SK-N-SH treated with all-trans-retinoic acid at 6 μM for 48 hours (cell line): ENCODE measurements at regions not wholly inside any gene's neighbourhood (a gene's known extent, or its start where the extent isn't known, plus 50 kb on each side); places are given as distances from the start of the nearest gene placed in this dataset.

ENCODE experiments used
- BACH2 ChIP-seq: fragments of 250-450 bp; sonication (Bioruptor Pico); IDR thresholded peaks from 2 replicates; pipeline ENCODE4 v1.9.0; 2021; ENCODE audit warnings: mild to moderate bottlenecking, borderline replicate concordance
- CSRNP3 ChIP-seq: fragments of 250-450 bp; sonication (Bioruptor Pico); IDR thresholded peaks from 2 replicates; pipeline ENCODE4 v1.5.1; 2021; ENCODE audit warnings: mild to moderate bottlenecking, moderate library complexity
- ISL1 ChIP-seq: fragments of 250-450 bp; sonication (Bioruptor Pico); IDR thresholded peaks from 2 replicates; pipeline ENCODE4 v2.1.2; 2022; ENCODE audit warnings: mild to moderate bottlenecking, moderate library complexity
- PPARA ChIP-seq: fragments of 250-450 bp; sonication (Bioruptor Pico); IDR thresholded peaks from 2 replicates; pipeline ENCODE4 v1.5.0; 2020; ENCODE audit warnings: mild to moderate bottlenecking, borderline replicate concordance
- RARB ChIP-seq: fragments of 250-450 bp; sonication (Bioruptor Pico); IDR thresholded peaks from 2 replicates; pipeline ENCODE4 v1.8.0; 2021; ENCODE audit warnings: mild to moderate bottlenecking, moderate library complexity
- TOX ChIP-seq: fragments of 250-450 bp; sonication (Bioruptor Pico); IDR thresholded peaks from 2 replicates; pipeline ENCODE4 v1.8.0; 2021; ENCODE audit warnings: mild to moderate bottlenecking, moderate library complexity, borderline replicate concordance
- ZC3H10 ChIP-seq: fragments of 250-450 bp; sonication (Bioruptor Pico); IDR thresholded peaks from 2 replicates; pipeline ENCODE4 v1.5.1; 2021; ENCODE audit warnings: mild to moderate bottlenecking, moderate library complexity
- ZFP3 ChIP-seq: fragments of 250-450 bp; sonication (Bioruptor Pico); IDR thresholded peaks from 2 replicates; pipeline ENCODE4 v1.5.0; 2020; ENCODE audit warnings: mild to moderate bottlenecking, moderate library complexity
- ZNF565 ChIP-seq: fragments of 450-650 bp; formaldehyde crosslinking; conservative IDR thresholded peaks from 2 replicates; pipeline ENCODE4 v1.5.0; 2020; ENCODE audit warnings: low read depth, mild to moderate bottlenecking, moderate library complexity
- TF ChIP-seq, protein P1 (sequence below): fragments of 250-450 bp; sonication (Bioruptor Pico); IDR thresholded peaks from 2 replicates; pipeline ENCODE4 v1.5.1; 2020; ENCODE audit warnings: low read depth, mild to moderate bottlenecking, moderate library complexity

- no peak for TF ChIP-seq TOX (CRISPR knock-in tag)
- no peak for TF ChIP-seq PPARA (CRISPR knock-in tag)
- TF ChIP-seq CSRNP3 (CRISPR knock-in tag) = no peak
- no peak for TF ChIP-seq ZFP3 (CRISPR knock-in tag)
- no peak for TF ChIP-seq BACH2 (CRISPR knock-in tag)
- TF ChIP-seq ISL1 (CRISPR knock-in tag) = no peak
- TF ChIP-seq, protein P1, sequence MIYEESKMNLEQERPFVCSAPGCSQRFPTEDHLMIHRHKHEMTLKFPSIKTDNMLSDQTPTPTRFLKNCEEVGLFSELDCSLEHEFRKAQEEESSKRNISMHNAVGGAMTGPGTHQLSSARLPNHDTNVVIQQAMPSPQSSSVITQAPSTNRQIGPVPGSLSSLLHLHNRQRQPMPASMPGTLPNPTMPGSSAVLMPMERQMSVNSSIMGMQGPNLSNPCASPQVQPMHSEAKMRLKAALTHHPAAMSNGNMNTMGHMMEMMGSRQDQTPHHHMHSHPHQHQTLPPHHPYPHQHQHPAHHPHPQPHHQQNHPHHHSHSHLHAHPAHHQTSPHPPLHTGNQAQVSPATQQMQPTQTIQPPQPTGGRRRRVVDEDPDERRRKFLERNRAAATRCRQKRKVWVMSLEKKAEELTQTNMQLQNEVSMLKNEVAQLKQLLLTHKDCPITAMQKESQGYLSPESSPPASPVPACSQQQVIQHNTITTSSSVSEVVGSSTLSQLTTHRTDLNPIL = no peak
- no peak for TF ChIP-seq ZC3H10 (CRISPR knock-in tag)
- TF ChIP-seq ZNF565 (CRISPR knock-in tag) = no peak
- TF ChIP-seq RARB (CRISPR knock-in tag) = no peak
Measured at GRCh38 chr14:82388488-82388887, 854.8 kb upstream of the SEL1L start.
